ENCODE measurements at regions not wholly inside any gene's neighbourhood (a gene's known extent, or its start where the extent isn't known, plus 50 kb on each side); places are given as distances from the start of the nearest gene placed in this dataset.

DNA sequence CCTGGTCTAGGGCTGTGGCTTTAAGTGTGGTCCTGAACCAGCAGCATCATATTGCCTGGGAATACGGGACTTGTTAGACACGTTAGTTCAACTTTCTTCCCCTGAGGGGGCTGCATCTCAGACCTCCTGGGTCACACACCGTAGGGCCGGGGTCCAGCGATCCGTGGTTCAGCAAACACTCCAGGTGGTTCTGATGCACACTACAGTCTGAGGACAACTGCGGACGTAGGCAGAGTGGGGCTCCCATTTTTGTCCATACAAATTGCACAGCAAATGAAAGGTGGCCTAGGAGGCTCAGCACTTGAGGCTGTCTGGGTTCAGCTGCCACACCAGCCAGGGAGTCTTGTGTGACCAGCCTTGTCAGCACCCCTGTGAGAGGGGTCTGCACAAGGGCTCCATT, 233.1 kb downstream of the QKI start:
- TF ChIP-seq EZH2 (IDR thresholded peaks at IDR 0.05): no peak
- TF ChIP-seq POLR2AphosphoS5 (IDR thresholded peaks at IDR 0.05; ENCODE audit: borderline replicate concordance, low read depth, low read length): no peak
